ENCODE measurements at regions not wholly inside any gene's neighbourhood (a gene's known extent, or its start where the extent isn't known, plus 50 kb on each side); places are given as distances from the start of the nearest gene placed in this dataset.

DNA sequence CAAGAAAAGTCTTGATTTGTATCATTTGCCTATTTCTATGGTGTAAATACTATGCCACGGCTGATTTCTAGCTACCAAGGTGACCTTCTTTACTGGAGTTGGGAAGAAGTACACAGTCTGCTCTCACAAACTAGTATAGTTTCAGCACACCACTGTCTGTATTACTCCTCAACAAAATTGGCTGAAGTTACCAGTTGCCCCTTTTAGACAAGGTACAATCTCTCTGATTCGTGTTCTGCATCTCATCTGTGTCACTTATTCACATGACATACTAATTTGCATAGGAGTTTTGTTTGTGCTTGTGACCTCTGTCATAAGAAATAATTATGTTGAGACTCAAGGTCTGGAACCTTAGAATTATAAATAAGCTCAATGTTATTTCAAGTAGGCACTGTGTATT lies 97.3 kb downstream of the C11orf87 start:
- no peaks in the 10 kb centered on the region for H3K36me3 ChIP-seq (ENCODE audit: control insufficient read depth in 2 of 2, extremely low read depth in 1 of 2, insufficient read depth in 2 of 2, low read length in 2 of 2)
- TF ChIP-seq, protein P1, sequence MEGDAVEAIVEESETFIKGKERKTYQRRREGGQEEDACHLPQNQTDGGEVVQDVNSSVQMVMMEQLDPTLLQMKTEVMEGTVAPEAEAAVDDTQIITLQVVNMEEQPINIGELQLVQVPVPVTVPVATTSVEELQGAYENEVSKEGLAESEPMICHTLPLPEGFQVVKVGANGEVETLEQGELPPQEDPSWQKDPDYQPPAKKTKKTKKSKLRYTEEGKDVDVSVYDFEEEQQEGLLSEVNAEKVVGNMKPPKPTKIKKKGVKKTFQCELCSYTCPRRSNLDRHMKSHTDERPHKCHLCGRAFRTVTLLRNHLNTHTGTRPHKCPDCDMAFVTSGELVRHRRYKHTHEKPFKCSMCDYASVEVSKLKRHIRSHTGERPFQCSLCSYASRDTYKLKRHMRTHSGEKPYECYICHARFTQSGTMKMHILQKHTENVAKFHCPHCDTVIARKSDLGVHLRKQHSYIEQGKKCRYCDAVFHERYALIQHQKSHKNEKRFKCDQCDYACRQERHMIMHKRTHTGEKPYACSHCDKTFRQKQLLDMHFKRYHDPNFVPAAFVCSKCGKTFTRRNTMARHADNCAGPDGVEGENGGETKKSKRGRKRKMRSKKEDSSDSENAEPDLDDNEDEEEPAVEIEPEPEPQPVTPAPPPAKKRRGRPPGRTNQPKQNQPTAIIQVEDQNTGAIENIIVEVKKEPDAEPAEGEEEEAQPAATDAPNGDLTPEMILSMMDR (optimal IDR thresholded peaks at IDR 0.05 in 1 of 3, IDR thresholded peaks at IDR 0.05 in 1 of 3, conservative IDR thresholded peaks at IDR 0.05 in 1 of 3; ENCODE audit: extremely low read depth in 1 of 3, insufficient read depth in 2 of 3, low read length in 3 of 3) = no peak
- no peak for TF ChIP-seq EZH2 (IDR thresholded peaks at IDR 0.05; ENCODE audit: low read length)
- no peak overlapping the region for H2AFZ ChIP-seq (ENCODE audit: control insufficient read depth, low read length)
- no peaks in the 10 kb centered on the region for H3K9me3 ChIP-seq (ENCODE audit: control insufficient read depth, low read depth, low read length)
- FAIRE-seq = peak; percentile 23
- no peak overlapping the region for H3K4me3 ChIP-seq (ENCODE audit: control insufficient read depth in 2 of 3, extremely low read depth in 1 of 3, insufficient read depth in 2 of 3, low read depth in 1 of 3, low read length in 3 of 3)
- peaks cover 10% of the 10 kb centered on the region for H3K4me1 ChIP-seq (ENCODE audit: control insufficient read depth, extremely low read depth, insufficient read depth, low read length)
- dilution Hi-C loops (cut with MboI; ENCODE audit: extremely low pct_ligation_motif_present, low sequenced_read_pairs) = no loop called here
- no peak for DNase-seq (ENCODE audit: low read depth, low spot score)
- H3K9me1 ChIP-seq (ENCODE audit: control insufficient read depth, extremely low read depth, insufficient read depth, low read length) = no peaks in the 10 kb centered on the region
- H3K79me2 ChIP-seq (ENCODE audit: control insufficient read depth, insufficient read depth, low read length) = no peaks in the 10 kb centered on the region
- no peaks in the 10 kb centered on the region for H3K27me3 ChIP-seq (ENCODE audit: control insufficient read depth, extremely low read depth, insufficient read depth, low read length)
- no peaks in the 10 kb centered on the region for H4K20me1 ChIP-seq (ENCODE audit: control insufficient read depth, extremely low read depth, insufficient read depth, low read length)
- H3K4me2 ChIP-seq (ENCODE audit: control insufficient read depth, extremely low read depth, insufficient read depth, low read depth, low read length) = no peak overlapping the region
- H3K9ac ChIP-seq (ENCODE audit: control insufficient read depth, extremely low read depth, insufficient read depth, low read length) = no peak overlapping the region
- no peak overlapping the region for H3K27ac ChIP-seq (ENCODE audit: control insufficient read depth, insufficient read depth, low read length)

DNA sequence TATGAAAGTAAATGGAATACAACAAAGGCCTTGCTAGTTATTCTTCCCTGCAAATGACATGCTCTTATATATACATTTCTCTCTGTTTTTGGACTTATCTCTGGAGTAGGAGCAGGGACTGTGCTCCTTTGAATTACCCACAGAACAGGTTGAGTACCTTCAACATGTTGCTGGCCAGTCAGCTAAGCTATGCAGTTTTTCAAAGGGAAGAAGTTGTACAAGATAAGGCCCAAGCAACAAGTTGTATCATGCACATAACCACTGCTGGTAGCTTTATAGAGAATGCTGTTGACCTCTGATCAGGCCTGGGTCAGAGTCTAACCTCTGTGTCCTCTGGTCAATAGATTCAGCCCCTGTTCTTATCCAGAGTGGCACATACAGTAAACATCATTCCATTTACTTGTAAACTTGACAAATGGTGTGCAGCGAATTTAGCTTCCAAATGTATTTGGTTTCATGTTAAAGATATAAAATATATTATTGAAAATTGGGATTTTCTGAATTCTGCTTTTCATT lies 99.6 kb downstream of the C11orf87 start:
- dilution Hi-C loops (cut with MboI; ENCODE audit: extremely low pct_ligation_motif_present, low sequenced_read_pairs) = no loop called here
- no peaks in the 10 kb centered on the region for H3K9me3 ChIP-seq (ENCODE audit: control insufficient read depth, low read depth, low read length)
- H3K36me3 ChIP-seq (ENCODE audit: control insufficient read depth in 2 of 2, extremely low read depth in 1 of 2, insufficient read depth in 2 of 2, low read length in 2 of 2) = no peaks in the 10 kb centered on the region
- no peak overlapping the region for H3K9ac ChIP-seq (ENCODE audit: control insufficient read depth, extremely low read depth, insufficient read depth, low read length)
- no peaks in the 10 kb centered on the region for H3K79me2 ChIP-seq (ENCODE audit: control insufficient read depth, insufficient read depth, low read length)
- FAIRE-seq = peak; percentile 87
- H3K4me2 ChIP-seq (ENCODE audit: control insufficient read depth, extremely low read depth, insufficient read depth, low read depth, low read length) = peak overlapping the region; percentile 61
- H3K4me1 ChIP-seq (ENCODE audit: control insufficient read depth, extremely low read depth, insufficient read depth, low read length) = peaks cover 10% of the 10 kb centered on the region
- H3K4me3 ChIP-seq (ENCODE audit: control insufficient read depth in 2 of 3, extremely low read depth in 1 of 3, insufficient read depth in 2 of 3, low read depth in 1 of 3, low read length in 3 of 3) = peak overlapping the region in 1 of 3 experiments; percentile 19
- H3K27ac ChIP-seq (ENCODE audit: control insufficient read depth, insufficient read depth, low read length) = no peak overlapping the region
- DNase-seq (ENCODE audit: low read depth, low spot score) = no peak
- H2AFZ ChIP-seq (ENCODE audit: control insufficient read depth, low read length) = no peak overlapping the region
- H3K27me3 ChIP-seq (ENCODE audit: control insufficient read depth, extremely low read depth, insufficient read depth, low read length) = no peaks in the 10 kb centered on the region
- H4K20me1 ChIP-seq (ENCODE audit: control insufficient read depth, extremely low read depth, insufficient read depth, low read length) = no peaks in the 10 kb centered on the region
- no peak for TF ChIP-seq EZH2 (IDR thresholded peaks at IDR 0.05; ENCODE audit: low read length)
- TF ChIP-seq, protein P1 (optimal IDR thresholded peaks at IDR 0.05 in 1 of 3, IDR thresholded peaks at IDR 0.05 in 1 of 3, conservative IDR thresholded peaks at IDR 0.05 in 1 of 3; ENCODE audit: extremely low read depth in 1 of 3, insufficient read depth in 2 of 3, low read length in 3 of 3) = no peak
- H3K9me1 ChIP-seq (ENCODE audit: control insufficient read depth, extremely low read depth, insufficient read depth, low read length) = no peaks in the 10 kb centered on the region
